ENCODE measurements at regions not wholly inside any gene's neighbourhood (a gene's known extent, or its start where the extent isn't known, plus 50 kb on each side); places are given as distances from the start of the nearest gene placed in this dataset.

- no peak for DNase-seq (ENCODE audit: low spot score)
These were observed 405.6 kb downstream of the FAM47A start for GRCh38 chrX:33726281-33727160.

- DNase-seq (ENCODE audit: low spot score): no peak
These were observed 406.4 kb downstream of the FAM47A start for GRCh38 chrX:33725535-33726210.

GRCh38 chrX:33721927-33722326 lies 410.2 kb downstream of the FAM47A start:
- peak; percentile 1 for DNase-seq (ENCODE audit: low spot score)

DNA sequence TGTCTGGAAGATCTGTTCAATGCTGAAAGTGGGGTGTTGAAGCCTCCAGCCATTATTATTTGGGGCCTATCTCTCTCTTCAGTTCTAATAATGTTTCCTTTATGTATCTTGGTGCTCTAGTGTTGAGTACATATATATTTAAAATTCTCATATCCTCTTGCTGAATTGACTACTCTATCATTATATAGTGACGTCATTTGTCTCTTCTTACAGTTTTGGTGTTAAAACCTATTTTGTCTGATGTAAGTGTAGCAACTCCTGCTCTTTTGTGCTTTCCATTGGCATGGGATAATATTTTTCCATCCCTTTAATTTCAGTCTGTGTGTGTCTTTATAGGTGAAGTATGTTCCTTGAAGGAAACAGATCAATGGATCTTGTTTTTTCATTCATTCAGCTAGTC lies 446.0 kb downstream of the FAM47A start:
- no peak for DNase-seq (ENCODE audit: low spot score)
